HG02981 (cell line): ENCODE measurements at regions not wholly inside any gene's neighbourhood (a gene's known extent, or its start where the extent isn't known, plus 50 kb on each side); places are given as distances from the start of the nearest gene placed in this dataset.

Experiments used
- ATAC-seq: cut with Tn5 transposase; IDR thresholded peaks from one replicate; pipeline ENCODE4 v1.9.1; 2021; ENCODE audit warnings: mild to moderate bottlenecking, moderate library complexity; ENCODE audit not compliant: unreplicated experiment

- no peak for ATAC-seq
Measured at GRCh38 chr6:22980446-22980845, 411.1 kb downstream of the HDGFL1 start.

- ATAC-seq: no peak
Measured at GRCh38 chr6:23002044-23002619, 432.8 kb downstream of the HDGFL1 start.

GRCh38 chr6:23003671-23004467, 434.5 kb downstream of the HDGFL1 start:
- no peak for ATAC-seq

- ATAC-seq: no peak
Measured at GRCh38 chr6:23006656-23007055, 437.3 kb downstream of the HDGFL1 start.

- ATAC-seq: no peak
Measured at GRCh38 chr6:23011615-23012014, 442.2 kb downstream of the HDGFL1 start.

GRCh38 chr6:23013776-23014175, 444.4 kb downstream of the HDGFL1 start:
- ATAC-seq: no peak

GRCh38 chr6:23016696-23017095, 447.3 kb downstream of the HDGFL1 start:
- no peak for ATAC-seq

- no peak for ATAC-seq
Measured at GRCh38 chr6:23021487-23021886, 452.1 kb downstream of the HDGFL1 start.

- no peak for ATAC-seq
Measured at GRCh38 chr6:23027281-23027680, 457.9 kb downstream of the HDGFL1 start.

GRCh38 chr6:23031986-23032385, 462.6 kb downstream of the HDGFL1 start:
- ATAC-seq: no peak

- no peak for ATAC-seq
Measured at GRCh38 chr6:23034926-23035325, 465.6 kb downstream of the HDGFL1 start.

- no peak for ATAC-seq
Measured at GRCh38 chr6:23036406-23036983, 467.1 kb downstream of the HDGFL1 start.

- no peak for ATAC-seq
Measured at GRCh38 chr6:23040899-23041298, 471.5 kb downstream of the HDGFL1 start.

GRCh38 chr6:23045280-23045679, 475.9 kb downstream of the HDGFL1 start:
- ATAC-seq: no peak

- ATAC-seq: no peak
Measured at GRCh38 chr6:23055523-23055922, 486.2 kb downstream of the HDGFL1 start.

GRCh38 chr6:23073821-23074220, 504.5 kb downstream of the HDGFL1 start:
- no peak for ATAC-seq

GRCh38 chr6:23077772-23078171, 508.4 kb downstream of the HDGFL1 start:
- ATAC-seq: no peak

- ATAC-seq: no peak
Measured at GRCh38 chr6:23081701-23082100, 512.3 kb downstream of the HDGFL1 start.

GRCh38 chr6:23086100-23086499, 516.7 kb downstream of the HDGFL1 start:
- no peak for ATAC-seq

GRCh38 chr6:23087471-23087870, 518.1 kb downstream of the HDGFL1 start:
- no peak for ATAC-seq

- ATAC-seq: no peak
Measured at GRCh38 chr6:23088761-23089160, 519.4 kb downstream of the HDGFL1 start.

GRCh38 chr6:23089981-23090380, 520.6 kb downstream of the HDGFL1 start:
- ATAC-seq: no peak
